ENCODE measurements at regions not wholly inside any gene's neighbourhood (a gene's known extent, or its start where the extent isn't known, plus 50 kb on each side); places are given as distances from the start of the nearest gene placed in this dataset.

GRCh38 chr10:14384915-14385314 lies 54.2 kb upstream of the FRMD4A start:
- no peak for TF ChIP-seq OSR1 (CRISPR knock-in tag; IDR thresholded peaks at IDR 0.05)
- no peak for TF ChIP-seq TSHZ2 (CRISPR knock-in tag; IDR thresholded peaks at IDR 0.05)
- TF ChIP-seq TCF4 (CRISPR knock-in tag; IDR thresholded peaks at IDR 0.05; ENCODE audit: borderline replicate concordance): no peak
- TF ChIP-seq ZC3H10 (CRISPR knock-in tag; IDR thresholded peaks at IDR 0.05): no peak
- TF ChIP-seq, protein P1, sequence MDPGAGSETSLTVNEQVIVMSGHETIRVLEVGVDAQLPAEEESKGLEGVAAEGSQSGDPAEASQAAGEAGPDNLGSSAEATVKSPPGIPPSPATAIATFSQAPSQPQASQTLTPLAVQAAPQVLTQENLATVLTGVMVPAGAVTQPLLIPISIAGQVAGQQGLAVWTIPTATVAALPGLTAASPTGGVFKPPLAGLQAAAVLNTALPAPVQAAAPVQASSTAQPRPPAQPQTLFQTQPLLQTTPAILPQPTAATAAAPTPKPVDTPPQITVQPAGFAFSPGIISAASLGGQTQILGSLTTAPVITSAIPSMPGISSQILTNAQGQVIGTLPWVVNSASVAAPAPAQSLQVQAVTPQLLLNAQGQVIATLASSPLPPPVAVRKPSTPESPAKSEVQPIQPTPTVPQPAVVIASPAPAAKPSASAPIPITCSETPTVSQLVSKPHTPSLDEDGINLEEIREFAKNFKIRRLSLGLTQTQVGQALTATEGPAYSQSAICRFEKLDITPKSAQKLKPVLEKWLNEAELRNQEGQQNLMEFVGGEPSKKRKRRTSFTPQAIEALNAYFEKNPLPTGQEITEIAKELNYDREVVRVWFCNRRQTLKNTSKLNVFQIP (CRISPR knock-in tag; IDR thresholded peaks at IDR 0.05; ENCODE audit: borderline replicate concordance, low read depth): no peak
- TF ChIP-seq, protein P2, sequence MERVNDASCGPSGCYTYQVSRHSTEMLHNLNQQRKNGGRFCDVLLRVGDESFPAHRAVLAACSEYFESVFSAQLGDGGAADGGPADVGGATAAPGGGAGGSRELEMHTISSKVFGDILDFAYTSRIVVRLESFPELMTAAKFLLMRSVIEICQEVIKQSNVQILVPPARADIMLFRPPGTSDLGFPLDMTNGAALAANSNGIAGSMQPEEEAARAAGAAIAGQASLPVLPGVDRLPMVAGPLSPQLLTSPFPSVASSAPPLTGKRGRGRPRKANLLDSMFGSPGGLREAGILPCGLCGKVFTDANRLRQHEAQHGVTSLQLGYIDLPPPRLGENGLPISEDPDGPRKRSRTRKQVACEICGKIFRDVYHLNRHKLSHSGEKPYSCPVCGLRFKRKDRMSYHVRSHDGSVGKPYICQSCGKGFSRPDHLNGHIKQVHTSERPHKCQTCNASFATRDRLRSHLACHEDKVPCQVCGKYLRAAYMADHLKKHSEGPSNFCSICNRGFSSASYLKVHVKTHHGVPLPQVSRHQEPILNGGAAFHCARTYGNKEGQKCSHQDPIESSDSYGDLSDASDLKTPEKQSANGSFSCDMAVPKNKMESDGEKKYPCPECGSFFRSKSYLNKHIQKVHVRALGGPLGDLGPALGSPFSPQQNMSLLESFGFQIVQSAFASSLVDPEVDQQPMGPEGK (CRISPR knock-in tag; IDR thresholded peaks at IDR 0.05; ENCODE audit: borderline replicate concordance): no peak
- no peak for TF ChIP-seq ZFP3 (CRISPR knock-in tag; IDR thresholded peaks at IDR 0.05)
- TF ChIP-seq CREB5 (CRISPR knock-in tag; IDR thresholded peaks at IDR 0.05; ENCODE audit: low read depth): no peak
- TF ChIP-seq ARNTL (CRISPR knock-in tag; IDR thresholded peaks at IDR 0.05; ENCODE audit: borderline replicate concordance, low read depth): no peak
- TF ChIP-seq ESRRG (CRISPR knock-in tag; IDR thresholded peaks at IDR 0.05): no peak
- TF ChIP-seq SNAI2 (CRISPR knock-in tag; IDR thresholded peaks at IDR 0.05): no peak

Measured in SK-N-SH treated with all-trans-retinoic acid at 6 μM for 48 hours (cell line).